Activated T-cell treated with anti-CD3 and anti-CD28 coated beads for 48 hours (primary cell): ENCODE measurements at regions not wholly inside any gene's neighbourhood (a gene's known extent, or its start where the extent isn't known, plus 50 kb on each side); places are given as distances from the start of the nearest gene placed in this dataset.

Experiments used
- DNase-seq: peaks from one replicate; pipeline ENCODE4 v3.0.0-alpha.2; 2020; ENCODE audit warnings: low read depth

DNA sequence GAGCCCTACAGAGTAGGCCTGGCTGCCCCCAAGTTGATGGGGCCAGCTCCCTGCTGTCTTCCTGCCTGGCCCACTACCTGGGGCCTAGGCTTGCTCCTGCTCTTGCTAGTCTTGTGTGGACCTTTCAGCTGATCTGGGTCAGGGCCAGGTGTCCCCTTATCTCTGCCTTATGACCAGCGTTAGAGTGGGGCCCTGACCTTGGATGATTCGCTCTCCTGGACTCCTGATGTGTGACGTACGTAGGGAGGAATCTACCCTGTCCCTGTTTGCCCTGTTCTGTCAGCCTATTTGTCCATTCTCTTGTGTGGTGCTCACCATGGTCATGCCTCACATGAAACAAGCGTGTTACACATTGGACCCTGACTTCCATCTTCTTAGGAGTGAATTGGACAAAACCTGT lies 571.8 kb downstream of the QKI start:
- DNase-seq, result no peak

DNA sequence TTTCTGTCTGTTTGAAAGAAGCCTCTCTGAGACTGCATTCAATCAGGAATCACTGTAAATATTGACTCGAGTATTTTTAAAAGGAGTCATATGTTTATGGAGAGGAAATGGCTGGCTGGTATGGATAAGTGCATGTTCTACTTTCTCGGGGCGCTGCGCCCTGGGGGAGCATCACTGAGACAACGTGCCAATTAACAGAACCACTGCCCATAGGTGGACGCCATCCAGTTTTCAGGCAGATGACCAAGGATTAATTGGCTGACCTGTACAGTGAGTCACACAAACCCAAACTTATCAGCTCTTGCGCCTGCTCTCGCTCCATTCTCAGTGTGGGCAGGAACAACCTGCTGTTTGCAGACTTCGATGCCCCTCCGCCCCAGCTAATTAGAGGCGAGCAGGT lies 571.2 kb downstream of the QKI start:
- no peak for DNase-seq

DNA sequence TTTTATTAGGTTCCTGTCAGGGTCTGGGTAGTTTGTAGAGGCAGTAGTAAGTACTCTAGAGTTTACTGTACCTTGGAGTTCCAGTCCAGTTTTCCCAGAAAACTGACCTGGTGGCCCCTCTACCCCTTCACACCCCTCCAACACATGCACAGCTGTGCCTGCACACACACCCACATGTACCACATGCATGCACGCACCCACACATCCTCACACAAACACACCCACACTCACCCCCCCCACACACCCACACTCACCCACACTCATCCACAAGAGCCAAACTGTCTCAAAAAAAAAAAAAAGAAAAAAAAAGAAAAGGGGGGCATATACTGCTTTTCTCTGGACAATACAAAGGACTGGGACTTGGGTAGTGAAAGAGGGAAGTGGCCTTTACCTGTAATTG lies 570.5 kb downstream of the QKI start:
- no peak for DNase-seq

DNA sequence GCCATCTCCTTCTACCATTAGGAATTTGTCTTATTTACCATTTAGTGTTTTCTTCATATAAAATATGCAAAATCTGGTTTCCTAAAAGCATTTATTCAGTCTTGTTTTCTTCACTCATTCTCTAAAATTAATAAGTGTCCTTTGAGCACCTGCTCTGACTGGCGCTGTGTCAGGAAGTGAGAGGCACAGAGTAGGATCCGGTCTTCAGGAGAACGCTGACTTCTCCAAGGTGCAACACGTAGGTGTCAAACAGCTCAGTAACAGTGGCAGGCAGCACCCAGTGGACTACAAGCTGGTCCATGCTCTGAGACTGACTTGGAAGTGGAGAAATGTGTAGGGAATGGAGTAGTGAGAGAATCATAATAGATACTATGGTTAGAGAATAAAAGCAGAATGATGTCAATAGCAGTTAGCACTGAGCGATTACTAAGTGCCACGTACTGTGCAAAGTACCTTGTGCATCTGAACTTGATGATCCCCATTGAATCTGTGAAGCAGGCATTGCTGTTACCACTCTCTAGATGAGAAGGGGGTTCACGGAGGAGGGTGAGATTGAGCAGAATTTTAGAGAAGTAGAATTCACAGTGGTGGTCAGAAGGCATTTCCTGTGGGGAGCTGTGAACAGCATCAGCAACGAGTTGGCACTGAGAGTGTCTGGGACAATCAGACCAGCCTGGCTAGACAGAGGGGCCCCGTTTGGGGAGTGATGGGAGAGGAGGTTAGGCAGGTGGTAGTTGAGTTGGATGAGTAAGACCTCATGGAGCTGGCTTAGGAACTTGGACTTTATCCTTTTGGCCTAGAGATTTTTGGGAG lies 569.8 kb downstream of the QKI start:
- DNase-seq, result no peak

DNA sequence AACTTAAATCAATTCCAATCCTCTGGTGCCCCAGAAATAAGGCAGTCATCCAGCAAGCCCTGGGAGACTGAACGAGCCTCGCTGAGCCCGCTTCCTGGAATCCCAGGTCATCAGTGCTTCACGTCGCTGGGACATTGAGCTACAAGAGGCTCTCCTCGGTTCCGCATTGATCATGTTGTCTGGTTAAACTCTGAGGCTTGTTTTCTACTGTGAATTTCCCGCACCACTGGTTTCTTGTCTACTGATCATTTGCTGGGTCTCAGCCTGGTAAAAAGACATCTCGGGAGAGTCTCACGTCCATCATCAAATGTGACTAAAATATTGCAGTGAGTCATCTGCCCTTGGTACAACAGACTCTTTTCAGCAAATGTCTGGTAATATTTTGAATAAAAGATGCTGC lies 569.2 kb downstream of the QKI start:
- no peak for DNase-seq

DNA sequence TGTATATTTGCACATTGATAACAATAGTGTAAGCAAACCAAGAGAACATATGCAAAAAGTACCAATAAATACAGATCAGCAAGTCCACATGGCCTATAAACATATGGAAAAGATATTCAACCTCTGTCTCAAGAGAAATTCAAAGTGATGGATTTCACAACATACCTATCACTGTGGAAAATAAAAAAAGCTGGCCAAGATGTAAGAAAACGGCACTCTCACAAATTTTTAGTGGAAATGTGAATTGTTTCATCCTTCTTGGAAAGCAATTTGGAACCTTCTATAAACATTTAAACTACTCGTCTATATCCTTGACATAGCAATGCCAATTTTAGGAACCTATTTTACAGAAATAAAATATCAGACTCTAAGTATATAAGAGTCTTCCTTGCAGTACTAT lies 559.8 kb downstream of the QKI start:
- no peak for DNase-seq

DNA sequence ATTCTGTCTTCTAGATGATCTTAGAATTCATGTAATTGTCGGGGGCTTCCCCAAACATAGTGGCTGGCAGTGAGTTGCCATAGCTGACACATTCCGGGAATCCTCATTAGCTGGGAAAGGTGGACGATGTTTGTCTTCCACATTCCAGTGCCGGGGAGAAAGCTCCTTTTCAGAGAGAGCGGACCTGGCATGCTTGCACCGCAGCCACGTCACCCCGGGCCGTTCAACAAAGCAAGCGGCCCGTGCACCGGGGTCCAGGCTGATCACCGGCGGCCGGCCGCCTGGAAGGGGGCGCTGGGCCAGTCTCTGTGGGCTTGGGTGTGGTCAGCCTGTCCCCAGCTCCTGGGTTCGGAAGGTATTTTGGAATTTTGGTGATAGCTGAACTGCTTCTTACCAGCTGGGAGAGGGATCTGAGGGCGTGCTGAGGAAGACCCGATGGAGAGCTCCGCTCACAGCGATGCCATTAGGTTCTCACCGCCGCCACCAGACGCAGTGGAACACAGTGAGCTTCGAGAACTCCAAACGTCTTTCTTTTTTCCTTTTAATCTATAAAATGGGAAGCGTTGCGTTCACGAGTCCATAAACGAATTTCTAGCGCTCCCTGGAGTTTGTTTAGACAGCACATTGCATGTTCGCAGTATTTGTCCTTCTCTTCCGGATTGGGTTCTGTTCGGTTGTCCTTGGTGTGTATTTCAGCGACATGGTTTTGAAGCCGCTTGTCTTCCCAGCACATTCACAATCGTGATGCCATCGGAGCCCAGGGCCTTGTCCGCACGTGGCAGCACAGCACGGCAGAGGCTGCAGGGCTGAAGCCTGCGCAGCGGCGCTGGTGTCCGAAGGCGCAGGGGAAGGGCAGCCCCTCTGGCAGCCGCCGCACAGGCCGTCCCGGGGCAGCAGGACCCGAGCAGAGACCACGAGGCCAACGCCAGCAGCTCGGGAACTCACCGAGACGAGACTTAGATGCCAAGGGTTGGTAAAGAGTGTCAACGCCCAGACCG lies 557.6 kb downstream of the QKI start:
- no peak for DNase-seq

DNA sequence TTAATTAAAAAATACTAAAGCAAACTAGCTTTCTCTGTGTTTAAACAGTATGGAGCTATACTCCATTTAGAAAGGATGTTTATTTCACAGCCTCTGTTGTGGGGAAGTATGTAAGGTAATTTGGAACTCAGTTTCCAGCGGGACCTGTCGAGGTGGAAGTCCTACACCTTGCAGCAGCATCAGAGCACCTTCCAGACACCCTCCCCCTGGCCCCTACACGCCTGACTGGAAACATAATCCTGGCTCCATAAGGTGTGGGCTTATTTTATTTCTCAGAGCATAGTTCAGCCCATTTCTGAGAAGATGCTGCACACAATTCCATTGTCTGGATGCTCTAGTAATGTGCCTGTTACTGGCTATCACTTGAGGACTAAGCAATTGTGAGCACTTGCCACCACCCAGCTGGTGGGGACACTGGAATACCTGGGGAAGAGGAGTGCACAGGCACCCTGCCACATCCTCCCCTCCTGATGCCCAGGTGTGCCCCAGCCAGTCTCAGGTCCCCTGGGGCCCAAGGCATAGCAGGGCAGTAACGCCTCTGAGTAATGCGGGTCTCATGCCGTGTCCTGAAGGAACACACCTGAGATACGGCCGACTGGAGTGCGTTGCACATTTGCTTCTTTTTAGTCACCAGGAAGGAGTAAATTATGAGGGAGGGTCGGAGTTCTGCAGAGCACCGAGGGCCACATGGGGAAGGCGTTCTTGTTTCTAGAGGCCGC lies 556.5 kb downstream of the QKI start:
- DNase-seq, result no peak

DNA sequence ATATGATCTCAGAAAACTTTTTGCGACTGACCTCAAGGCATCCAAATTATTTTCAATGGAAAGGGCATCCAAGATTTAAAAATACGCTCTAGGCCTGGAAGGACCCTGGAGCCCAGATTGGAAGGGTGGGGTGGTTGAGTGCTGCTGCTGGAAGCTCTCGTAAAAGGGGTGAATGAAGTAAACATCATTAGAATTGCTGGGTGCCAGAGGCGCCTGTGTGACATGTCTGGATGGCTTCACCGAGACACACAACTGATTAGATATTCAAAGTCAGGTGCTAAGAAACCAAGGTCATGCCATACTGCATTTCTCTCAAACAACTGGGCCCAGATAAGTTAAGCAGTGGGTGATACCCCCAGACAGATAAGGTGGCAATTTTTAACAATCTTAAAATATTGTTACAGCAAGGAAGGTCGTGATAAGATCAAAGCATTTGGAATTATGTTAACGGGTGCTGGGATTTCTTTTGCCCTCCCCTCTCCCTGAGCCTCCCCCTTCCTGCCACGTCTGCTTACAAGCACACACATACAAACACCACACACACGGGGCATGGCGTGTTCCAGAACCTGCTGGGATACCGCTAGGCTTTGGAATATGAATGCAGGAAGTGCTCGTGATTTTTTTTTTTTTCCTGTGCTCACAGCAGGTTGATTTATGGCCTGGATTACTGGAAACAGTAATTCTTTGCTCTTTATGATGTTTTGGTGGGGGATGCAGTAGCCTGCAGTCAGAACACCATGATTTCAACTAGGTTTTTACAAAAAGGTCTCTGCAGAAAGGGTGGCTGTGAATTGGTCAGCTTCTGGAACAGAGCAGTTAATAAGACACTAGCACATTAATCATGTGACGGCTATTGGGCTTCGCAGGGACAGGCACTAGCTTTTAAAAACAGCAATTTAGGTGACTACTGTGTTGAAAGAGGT lies 551.2 kb downstream of the QKI start:
- no peak for DNase-seq

DNA sequence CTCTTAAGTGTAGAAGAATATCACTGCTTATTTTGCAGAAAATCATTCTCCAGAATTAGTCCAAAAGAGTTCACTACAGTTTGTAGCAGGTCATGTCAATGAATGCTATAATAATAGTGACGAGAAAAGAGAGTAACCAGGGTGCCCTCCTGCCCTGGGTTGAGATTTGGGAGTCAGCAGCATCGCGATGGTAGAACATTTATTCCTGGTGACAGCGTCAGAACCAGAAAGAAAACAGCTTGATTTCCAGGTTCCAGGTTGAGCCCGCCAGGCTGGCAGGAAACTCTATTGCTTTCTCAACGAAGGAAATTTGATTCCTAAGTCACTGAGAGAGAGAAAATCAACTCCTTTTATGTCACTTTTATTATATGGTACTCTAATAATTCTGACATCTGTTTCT lies 550.3 kb downstream of the QKI start:
- DNase-seq, result no peak

DNA sequence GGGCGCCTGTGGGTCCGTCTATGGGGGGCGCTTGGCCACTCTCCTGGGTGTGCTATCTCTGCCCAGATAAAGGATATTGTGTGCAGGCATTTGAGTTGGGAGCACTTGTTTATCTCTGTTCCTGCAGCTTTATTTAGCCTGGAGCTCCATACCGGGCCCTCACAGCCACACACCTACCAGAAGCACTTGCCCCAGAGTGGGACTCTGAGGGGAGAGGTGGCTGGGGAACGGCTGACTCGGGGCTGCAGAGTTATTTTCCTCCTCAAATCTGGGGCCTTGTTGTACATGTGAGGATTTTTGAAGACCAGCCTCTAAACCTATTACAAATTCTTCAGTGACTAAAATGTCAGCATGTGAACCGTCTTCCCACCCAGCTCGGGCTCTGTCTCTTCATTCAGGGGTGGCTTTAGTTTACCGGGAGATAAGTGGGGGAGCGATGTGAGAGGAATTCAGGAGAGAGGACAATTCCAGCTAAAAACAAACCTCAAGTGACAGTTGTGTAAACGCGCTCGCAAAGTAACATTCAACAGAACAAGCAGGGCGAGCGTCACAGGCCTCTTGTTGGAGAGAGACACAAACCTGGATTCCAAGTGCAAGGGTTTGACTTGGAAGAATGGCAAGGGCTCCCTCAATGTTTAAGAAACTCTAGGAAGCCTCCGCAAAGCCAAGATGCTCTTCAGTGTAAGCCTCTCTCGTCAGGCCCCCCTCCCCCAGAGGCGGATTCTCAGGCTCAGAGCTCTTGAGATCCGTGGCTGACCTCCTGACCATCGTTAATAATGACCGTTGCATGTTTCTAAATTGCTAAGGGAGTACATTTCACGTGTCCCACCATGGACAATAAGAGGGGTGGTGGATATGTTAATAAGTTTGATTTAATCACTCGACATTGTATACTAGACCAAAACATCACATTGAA lies 548.9 kb downstream of the QKI start:
- no peak for DNase-seq

DNA sequence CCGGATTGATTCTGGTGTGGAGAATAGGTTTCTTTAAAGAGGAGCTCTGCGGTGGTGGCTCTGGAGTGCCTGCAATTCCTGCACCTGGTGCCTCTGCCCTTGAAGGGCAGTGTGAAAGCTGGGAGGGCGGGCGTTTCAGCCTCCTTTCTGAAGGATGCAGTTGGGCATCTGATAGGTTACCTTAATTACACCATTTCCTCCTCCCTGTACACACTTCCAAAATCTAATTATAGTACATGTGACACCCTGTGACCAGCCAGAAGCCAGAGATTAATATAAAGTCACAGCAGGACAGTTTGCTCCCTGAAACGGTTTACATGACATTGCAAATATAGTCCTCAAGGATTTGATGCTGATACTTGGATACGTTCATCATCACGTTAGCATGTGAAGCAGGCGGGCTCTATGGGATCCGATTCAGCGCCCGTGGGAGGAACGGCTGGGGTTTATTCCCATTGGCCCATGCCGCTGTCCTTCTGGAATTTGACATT lies 548.2 kb downstream of the QKI start:
- DNase-seq, result no peak

DNA sequence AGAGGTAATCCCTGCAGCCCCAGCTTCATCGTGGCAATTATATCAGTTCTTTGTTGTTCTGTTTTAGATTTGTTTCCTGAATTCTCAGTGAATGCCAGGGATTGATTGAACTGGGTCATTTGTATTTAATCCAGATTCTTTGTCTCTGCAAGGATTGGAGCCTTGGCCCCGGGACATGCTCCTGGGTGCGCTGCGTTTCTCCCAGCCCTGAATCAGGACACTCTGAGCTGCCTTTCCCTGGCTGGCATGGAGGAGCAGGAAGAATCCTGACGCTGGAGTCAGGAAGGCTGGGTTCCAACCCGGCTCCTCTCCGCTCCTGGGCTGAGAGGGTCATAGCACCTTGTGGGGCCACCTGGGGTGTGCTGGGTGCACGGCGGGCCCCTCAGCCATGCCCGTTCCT lies 545.6 kb downstream of the QKI start:
- DNase-seq, result no peak

DNA sequence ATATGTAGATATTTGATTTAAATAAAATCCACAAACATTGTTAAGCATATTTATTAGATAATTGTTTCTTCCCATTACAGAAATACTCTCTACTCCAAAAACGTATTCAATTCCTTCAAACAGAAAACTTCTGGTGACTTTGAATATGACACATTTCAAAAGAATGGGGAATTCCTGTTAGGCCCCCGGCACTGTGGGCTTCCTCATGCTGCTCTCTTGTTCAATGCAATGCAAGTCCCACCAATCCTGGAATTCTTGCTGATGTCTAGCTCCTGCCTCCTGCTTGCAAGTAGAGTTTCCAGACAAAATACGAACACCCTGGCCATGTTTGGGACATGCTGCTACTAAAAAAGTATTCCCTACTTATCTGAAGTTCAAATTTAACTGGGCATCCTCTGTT lies 544.1 kb downstream of the QKI start:
- no peak for DNase-seq

DNA sequence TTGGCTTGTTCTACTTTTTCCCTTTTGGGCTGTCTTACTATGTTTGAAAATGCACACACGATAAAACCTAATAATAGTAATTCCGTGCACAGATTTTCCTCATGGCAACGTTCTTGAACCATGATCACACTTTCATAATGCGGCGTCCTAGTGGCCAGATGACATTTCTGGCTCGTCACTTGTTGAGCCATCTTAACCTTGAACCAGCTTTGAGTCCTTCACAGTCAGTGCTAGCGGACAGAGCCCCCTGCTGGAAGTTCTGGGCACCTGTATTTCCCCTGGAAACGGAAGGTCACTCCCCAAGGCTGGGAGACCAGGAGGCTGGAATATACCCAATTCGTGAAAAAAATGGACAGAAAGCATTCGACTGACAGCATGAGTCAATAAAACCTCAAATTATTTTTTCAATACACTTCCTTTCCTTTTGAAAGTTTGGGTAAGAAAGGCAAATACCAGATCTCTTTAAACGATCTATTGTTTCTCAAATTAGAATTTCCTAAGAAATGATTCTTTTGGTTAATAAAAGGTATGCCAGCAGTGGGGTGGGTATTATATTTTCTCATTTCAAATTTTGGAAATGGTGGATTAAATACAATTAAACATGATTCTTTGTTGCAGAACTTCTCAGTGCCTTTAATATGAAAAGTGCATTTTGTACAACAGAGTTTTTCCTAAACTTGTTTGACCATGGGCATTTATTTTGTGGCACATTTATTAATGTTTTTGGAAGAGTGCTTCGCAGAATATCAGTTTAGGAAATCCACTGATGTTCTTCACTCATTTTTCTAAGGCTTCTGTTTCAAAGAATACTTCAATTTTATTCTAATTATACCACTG lies 542.3 kb downstream of the QKI start:
- DNase-seq, result peak; percentile 45

DNA sequence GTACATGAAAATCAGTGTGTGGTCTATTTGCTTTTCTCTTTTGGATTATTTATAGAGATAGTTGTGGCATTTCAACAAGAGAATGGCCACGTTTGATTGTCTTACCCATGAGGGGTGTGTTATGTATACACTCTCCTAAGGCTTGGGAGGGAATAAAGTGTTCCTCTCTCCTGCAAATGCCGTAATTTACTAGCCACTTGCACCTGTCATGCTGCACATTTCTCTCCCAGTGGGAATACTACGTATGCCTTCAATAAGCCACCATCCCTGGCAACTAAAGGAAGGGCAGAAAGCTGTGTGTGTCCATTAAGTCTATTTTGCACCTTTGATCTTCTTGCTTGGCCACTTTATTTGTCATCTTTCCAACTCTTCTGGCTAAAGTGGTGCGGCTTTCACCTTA lies 541.2 kb downstream of the QKI start:
- no peak for DNase-seq

DNA sequence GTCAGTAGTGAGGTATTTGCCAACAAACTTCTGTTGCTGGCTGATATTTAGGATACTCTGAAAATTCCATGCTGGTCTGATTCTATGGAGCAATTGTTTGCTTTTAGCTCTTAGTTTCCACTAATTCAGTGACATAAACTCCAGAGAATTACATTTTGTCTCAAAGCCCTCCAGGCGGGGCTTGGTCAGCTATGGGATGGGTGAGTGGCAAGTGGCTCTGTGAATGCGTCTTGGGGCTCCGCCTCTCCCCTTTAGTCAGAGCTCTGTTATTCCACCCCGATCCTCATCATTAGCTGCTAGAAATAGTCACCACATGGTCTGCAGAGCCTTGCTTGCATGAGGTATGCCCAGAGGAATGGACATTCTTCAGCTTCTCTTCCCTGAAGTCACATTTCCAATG lies 540.6 kb downstream of the QKI start:
- DNase-seq, result no peak

DNA sequence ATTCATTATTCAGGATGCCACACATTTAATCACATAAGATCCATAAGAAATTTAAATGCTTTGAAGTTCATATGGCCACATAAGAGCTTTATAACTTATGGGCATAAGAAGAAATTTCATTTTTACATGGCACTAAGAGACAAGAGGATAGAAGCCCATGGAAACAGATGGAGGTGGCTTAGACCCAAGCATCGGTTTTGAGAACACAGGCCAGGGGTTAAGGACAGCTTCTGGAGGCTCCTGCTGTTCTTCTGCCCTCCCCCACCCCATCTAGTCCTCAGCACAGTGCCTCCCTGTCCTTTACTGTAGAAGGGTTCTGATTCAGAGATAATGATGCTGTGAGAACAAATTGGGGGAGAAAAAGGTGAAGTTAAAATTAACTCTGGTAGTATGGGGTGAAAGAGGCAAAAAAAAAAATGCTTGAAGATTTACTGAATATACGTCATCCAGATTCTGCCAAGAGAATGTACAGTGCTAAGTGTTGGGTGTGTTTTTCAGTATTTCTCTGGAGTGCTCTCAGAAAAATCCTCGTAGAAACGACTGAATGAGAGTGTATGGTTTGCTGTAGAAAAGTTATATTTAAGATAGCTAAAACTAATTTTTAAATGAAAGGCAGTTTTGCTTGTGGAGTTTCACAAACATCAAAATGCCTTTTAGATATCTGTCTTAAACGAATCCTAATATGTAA lies 539.7 kb downstream of the QKI start:
- DNase-seq, result no peak

DNA sequence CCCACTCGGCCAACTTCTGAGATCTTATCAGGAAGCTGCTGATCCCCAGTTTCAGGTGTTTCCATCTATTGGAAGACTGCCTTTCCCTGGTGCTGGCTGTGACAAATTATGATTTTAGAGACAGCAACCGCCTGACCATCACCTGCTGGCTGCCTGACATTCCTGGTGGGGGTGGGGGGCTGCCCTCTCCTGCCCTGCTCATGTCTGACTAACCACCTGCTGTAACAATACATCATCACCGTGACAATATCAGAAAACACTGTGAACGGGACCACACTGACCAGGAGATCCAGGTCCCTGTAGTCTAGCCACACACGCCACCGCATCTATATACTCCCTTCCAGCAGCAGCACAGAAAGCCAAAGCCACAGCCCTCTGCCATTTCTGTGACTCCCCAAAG lies 537.5 kb downstream of the QKI start:
- no peak for DNase-seq
